DMS153 treated with DMSO at 0.1 percent for 48 hours (cell line): ENCODE measurements at regions not wholly inside any gene's neighbourhood (a gene's known extent, or its start where the extent isn't known, plus 50 kb on each side); places are given as distances from the start of the nearest gene placed in this dataset.
"Not testable (repeated sequence)": the region's sequence is repeated elsewhere in the genome, so short reads cannot be mapped to it uniquely, and the experiment has no call there.

ENCODE experiments used
- DNase-seq: peaks from one replicate; lab custom pipeline; 2025; ENCODE audit not compliant: unreplicated experiment; lab: John Stamatoyannopoulos, UW

DNA sequence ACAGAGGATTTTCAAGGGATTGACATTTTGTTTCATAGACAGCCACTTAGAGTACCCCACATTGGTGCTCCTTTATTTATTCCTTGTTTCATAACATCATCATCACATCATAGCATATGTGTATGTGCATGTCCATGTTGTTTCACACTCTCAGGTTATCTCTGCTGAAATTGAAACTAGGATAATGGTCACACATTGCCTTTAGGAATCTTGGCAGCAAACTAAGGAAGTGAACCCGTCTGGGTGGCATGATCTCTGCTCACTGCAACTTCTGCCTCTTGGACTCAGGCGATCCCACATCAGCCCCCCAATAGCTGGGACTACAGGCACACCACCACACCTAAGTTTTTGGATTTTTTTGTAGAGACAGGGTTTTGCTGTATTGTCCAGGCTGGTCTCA lies 234.2 kb upstream of the ANKRD50 start:
- no peak for DNase-seq

DNA sequence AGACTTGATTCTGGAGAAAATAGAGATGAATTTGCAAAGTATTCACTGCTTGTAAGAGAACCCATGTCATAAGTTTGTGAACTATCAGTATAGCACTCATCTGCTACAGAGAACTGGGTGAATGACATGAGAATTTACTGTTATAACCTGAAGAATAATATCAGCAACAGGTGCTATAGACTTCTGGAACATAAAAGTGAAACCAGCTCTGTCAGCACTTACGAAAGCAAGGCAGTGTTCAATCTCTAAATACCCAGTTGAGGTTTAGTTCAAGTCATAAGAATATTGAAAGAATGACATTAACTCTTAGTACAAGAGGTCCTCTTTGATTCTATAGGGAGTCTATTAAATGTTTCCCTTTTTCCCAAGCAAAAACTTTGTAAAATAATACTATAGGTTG lies 232.9 kb upstream of the ANKRD50 start:
- DNase-seq, result no peak

DNA sequence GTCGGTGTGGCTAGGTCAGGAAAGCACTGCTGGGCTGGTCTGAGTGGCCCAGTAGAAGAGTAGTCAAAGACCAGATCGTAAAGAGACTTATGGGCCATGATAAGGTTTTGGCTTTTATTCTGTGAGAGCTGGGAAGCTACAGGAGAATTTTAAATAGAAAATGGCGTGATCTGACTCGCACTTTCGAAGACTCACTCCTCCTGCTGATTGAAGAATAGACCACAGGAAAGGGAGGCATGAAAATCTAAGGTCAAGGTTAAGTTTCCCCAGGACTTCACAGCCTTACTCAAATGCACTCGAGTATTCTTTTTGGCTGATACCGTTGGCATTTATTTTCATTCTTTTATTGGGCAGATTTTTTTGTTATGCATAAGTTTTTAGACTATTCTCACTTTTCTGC lies 231.4 kb upstream of the ANKRD50 start:
- no peak for DNase-seq

DNA sequence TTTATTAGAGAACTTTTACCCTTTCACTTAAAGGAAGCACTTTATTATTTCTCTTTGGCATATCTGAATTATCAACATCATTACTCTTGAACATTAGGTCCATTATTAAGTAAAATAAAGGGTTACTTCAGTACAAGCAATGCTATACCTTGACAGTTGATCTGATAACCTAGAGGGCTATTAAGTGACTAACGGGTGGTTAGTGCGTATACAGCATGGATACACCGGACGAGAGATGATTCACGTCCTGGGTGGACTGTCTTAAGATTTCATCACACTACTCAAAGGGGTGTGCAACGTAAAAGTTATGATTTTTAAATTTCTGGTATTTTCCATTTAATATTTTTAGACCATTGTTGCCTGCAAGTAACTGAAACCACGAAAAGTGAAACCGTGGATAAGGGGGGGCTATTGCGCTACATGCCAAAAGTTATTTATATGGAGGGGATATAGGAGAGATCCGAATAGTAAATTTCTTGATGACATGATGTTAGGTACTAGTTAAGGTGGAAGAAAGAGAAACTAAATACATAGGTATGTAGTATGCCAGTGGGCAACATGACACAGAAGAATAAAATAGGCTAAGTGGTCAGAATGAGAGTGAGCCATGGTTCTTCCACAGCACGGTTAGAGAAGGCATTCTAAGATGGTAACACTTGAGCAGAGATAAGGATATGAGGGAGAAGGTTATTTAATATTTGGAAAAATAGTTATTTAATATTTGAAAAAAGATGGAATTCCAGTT lies 230.8 kb upstream of the ANKRD50 start:
- no peak for DNase-seq

DNA sequence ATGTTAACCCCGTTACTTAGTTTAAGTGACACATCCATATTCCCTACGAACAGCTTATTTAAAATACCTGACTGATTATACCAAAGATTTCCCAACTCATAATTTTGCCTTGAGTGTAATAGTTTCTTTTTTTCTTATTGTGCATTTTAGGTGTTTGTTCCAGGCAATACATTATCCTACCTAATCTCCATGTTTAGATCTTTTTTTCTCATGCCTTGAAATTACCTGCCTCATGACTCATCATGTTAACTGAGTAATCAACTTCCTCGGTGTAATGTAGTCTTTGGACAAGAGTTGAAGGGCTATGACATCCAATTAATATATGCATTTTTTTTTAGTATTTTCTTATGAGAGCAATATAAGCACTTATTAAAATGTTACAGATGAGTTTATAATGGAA lies 228.7 kb upstream of the ANKRD50 start:
- DNase-seq, result no peak

DNA sequence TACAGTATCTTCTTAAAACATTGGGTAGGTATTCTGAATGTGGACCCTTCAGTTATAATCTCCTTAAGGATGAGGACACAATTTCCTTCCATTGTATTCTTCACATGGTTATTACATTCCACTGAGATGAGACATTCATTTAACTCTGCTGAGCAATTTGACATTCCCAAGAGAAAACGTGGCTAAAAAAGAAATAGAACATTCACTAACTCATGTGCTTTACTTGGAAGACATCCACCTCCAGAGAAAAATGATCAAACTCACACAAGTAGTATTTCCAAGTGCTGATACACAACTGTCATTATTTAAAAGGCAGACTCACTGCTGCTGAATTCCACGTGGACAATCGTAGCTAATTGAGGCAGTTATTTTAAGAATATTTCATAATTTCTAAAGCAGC lies 227.9 kb upstream of the ANKRD50 start:
- DNase-seq, result no peak

DNA sequence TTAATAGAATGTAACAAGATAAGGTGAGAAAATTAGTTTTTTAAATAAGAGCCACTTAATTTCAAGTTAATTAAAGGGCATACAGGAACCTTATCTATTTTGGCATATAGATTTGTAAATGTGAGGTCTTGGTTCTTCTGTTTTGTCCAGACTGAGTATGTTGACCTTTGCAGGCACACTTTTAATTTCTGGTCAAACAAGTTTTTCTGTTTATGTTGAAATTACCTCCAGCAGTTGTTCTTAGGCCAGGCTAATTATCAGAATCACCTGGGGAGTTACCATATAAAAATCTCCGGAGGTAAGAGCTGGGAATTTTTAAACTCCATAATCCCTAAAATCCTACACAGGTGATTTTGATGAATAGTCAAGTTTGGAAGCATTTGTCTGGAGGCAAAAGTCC lies 227.4 kb upstream of the ANKRD50 start:
- DNase-seq, result no peak

DNA sequence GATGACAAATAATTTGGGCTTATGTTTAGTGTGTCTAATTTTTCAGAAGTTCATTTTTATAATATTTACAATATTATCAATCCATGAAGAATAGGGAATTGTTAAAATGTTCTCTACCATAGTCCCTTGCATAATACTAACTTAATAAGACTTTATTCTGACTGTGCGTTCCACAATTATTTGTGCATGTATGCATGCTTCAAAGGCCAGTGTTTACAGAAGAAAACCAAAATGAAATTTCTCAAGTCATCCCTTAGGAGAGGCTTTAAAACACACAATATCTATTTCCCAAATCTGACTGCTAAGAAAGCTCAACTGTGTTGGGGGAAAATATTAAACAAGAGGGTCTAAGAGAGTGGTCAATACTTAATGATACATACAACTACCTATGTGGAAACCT lies 226.3 kb upstream of the ANKRD50 start:
- no peak for DNase-seq

DNA sequence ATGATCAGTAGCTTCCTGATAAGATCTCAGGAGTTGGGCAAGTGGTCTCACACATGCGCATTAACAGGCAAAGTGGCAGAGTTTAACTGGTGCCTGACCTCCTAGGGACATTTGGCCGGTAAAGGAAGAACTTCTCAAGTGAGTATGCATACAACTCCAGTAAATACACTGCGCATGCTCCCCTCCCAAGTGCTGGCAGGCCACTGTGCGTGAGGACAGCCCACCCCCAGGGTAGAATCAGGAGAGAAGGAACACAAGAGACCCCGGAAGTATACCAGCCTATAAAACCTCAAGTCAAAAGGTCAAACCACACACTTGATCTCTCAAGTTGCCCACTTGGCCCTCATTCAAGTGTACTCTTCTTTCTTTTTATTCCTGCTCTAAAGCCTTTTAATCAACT lies 225.5 kb upstream of the ANKRD50 start:
- no peak for DNase-seq

DNA sequence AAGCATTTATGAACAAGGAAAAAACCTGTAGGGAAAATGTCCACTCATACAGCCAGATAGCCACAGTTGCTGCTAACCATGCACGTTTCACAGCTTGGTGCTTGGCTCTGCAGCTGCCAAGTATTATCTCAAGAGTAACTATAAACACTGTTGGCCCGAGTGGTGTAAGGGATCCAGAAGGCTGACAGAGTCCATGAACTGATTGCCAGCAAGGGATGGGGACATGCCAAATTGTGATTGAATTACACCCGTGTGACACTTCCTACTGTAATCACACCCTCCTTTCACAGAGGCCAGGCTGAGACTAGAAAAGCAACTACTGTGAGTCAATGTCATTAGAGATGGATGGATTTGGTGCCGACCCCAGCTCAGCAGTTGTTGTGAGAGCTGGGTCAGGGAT lies 223.9 kb upstream of the ANKRD50 start:
- DNase-seq, result peak; percentile 54

DNA sequence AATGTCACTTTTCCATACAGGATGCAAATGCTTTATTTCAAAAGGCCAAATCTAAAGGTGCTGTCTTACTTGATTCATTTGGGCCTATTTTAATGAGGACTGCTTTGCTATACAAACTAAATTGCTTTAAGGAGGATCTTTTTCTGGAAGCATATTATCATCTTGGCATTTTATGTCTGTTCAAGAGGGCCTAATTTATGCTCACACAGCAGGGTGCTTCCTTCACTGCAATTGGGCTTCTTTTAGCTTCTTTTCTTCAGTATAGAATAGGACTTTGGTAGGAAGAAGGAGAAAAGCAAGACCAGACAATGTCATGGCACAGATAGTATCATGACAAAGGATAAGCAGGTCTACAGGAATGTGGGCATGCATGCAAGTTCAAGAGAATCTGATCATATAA lies 222.4 kb upstream of the ANKRD50 start:
- no peak for DNase-seq

DNA sequence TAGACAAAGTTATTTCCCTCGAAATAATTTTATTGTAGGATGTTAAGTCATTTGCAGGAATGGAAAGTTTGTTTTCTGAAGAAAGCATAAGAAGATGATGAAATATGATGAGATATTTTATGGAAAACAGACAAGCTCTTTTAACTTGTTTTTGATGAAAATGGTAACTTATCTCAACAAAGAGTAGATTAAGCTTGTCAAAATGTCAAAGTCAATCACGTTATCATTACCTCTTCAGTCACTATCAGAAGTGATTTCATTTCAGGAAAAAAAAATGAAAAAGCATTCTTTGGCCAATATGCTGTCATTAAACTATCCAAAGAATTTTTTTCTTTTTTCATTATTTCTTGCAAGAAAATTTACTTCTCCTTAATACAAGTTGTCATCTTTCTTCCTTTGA lies 221.0 kb upstream of the ANKRD50 start:
- DNase-seq, result no peak

DNA sequence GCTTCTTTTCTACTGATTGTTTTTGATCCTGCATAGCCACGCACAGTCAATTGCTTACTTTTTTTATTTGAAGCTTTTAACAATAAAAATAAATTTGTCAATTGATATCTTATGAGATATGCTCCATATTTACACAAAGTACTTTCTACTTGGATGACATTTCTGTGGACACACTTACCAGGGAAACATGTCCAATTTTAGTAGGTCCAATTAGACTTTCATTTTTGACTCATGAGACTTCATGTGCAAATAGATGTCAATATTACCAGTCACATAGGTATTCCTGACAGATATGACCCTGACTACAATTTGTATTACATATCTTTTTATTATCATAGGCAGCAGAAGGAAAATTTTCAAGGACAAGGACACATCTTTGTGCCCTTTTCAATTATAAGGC lies 219.9 kb upstream of the ANKRD50 start:
- DNase-seq, result no peak

DNA sequence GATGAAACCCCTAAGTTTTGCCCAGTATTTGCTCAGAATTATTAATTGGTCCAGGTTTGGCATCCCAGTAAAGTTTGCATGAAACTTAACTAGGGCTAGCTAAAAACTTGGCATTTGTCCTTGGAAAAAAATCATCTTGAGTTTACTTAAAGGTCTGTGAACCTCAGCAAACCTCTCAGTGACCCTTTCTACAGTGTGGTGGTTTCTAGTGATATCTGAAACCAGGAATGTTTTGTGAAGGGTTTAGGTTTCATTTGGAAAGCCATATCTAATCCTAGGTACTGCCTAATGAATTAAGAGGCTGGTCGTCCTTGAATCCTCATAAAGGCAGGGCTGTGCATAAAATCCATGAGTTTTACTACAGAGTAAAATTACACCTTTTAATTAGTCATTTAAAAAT lies 218.5 kb upstream of the ANKRD50 start:
- no peak for DNase-seq

DNA sequence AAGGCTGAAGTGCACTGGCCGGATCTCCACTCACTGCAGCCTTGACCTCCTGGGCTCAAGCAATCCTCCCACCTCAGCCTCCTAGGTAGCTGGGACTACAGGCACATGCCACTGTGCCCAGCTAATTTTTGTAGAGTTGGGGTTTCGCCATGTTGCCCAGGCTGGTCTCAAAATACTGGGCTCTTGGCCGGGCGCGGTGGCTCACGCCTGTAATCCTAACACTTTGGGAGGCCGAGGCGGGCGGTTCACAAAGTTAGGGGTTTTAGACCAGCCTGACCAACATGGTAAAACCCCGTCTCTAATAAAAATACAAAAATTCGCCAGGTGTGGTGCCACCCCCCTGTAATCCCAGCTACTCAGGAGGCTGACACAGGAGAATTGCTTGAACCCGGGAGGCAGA lies 210.2 kb upstream of the ANKRD50 start:
- not testable (repeated sequence) for DNase-seq

DNA sequence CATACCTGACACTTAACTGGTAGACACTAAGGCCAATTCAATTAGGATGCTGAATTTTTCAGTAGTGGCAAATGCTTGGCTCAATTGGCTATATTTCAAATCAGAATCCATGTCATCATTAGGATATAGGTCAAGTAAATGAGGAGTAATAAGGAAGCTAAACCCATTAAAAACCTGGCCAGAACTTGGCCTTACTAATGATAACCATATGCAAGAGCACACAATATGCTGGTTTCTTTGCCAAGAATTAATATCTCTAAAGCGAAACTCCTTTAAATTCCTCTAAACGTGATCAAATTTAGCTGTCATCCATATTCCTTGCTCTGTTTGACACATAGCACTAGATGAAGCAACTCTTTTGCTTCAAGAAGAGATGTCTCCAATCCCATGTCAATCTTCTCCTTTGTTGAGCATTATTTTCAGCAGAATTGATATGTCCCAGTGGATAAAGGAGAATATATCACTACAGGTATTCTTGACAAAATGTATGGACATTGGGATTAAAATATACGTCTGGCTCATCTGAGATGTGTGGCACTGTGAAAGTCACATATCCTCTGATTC lies 206.1 kb upstream of the ANKRD50 start:
- DNase-seq, result no peak

DNA sequence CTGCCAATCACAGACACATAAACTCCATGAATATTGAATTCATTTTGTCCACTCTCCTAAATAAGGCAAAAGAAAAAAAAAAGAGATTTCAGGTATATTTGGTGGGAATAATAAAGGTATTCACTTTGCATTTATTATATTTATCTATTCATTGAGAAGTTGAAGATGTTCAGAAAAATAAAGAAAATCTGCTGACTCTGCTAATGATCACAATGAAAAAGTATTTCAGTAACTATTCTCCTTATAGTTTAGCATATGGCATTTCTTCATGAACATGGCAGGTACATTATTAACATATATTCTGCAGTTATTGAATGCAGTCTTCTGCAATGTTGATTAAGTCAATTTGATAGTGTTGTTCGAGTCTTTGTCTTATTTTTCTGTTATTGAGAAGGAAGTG lies 202.5 kb upstream of the ANKRD50 start:
- no peak for DNase-seq

DNA sequence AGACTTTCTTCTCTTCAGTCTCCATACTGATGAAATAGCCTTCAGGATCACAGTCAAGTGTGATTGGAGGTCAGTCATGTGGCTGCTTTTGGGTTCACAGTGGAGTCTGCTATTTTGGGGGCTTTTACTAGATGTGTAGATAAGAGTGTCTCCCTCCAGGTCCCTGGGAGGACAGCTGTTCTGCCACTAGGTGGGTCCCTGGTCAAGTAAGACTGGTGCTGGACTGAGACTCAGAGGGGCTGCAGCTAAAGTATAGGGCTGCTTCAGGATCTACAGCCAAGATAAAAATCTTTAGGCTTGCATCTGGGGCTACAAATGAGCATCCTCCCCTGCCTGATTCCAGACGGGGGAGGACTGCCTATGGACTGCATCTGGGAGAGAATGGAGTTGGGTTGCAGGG lies 200.7 kb upstream of the ANKRD50 start:
- no peak for DNase-seq

DNA sequence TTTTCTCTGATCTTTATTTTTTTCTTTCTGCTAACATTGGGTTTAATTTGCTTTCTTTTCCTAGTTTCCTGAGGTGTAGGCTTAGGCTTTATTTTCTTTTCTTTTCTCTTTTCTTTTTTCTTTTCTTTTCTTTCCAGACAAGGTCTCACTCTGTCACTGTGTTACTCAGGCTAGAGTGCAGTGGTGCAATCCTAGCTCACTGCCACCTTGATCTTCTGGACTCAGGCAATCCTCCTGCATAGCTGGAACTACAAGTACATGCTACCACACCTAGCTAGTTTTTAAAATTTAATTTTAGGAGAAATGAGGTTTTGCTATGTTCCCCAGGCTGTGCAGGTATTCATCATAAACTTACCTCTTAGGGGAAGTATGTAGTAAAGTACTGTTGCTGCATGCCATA lies 197.8 kb upstream of the ANKRD50 start:
- no peak for DNase-seq

DNA sequence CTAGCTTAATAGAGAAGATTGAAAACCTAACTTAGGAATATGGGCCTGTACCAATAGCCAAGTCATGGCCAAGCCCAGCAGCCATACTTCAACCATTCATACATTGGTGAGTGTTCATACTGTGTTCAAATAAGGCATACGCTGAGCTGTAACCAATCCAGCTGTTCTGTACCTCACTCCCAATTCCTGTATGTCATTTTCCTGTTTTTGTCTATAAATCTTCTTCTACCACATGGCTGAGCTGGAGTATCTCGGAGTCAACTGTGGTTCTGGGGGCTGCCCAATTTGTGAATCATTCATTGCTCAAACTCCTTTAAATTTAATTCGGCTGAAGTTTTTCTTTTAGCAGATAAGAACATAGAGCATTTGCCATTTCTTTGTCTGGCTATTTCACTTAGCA lies 195.3 kb upstream of the ANKRD50 start:
- no peak for DNase-seq

DNA sequence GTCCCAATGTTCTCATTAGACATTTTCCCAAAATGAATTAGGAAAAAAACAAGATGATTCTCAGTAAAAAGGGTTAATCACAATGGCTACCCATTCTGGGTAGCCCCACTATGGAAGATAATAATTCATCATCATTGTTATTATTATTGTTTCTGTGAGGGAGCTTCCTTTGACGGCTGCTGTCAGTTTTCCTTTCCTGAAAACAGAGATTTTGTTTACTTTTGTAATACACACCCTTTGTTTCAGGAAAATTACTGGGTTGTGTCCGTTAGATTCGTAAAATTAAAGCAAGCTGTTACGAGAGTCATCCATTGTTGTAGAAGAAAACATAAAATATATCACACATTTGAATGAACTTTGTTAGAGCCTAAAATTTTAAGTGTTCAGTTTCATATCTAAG lies 192.9 kb upstream of the ANKRD50 start:
- no peak for DNase-seq

DNA sequence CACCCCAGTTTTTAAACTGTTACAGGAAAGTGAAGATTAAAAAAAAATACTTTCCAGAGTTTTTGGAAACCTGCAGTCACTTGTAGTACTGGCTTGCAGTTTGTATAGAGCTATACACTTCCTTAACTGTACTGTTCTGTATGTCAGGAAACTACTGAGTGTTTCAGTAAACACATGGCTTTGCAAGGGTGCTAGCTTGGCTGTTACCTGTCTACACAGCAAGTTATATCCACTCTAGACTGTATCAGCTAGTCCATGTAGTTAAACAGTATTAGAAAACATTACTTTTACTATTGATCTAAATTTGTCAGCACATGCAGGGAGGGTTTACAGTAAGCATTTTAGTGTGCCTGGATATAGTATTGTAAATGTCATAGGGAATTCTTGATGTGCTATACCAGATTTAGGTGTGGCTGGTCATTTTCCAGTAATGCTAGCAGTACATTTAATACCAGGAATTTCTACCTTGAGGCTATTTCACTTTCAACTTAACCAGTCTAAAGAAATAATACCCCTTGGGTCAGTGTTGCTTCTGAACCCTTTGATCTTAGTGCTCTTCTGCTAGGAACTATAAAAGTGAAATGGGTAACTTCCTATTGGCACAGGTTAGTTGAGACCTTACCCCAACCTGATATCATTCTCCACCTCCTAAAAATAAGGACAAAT lies 192.3 kb upstream of the ANKRD50 start:
- DNase-seq, result peak; percentile 56
